Keratinocyte (primary cell): ENCODE measurements at regions not wholly inside any gene's neighbourhood (a gene's known extent, or its start where the extent isn't known, plus 50 kb on each side); places are given as distances from the start of the nearest gene placed in this dataset.

Experiments used
- DNase-seq: peaks from one replicate; pipeline ENCODE4 v3.0.0-alpha.2; 2011; ENCODE audit warnings: low read depth, missing footprints, low spot score
- FAIRE-seq: peaks from 2 replicates; lab custom pipeline; 2011; peaks lifted over from hg19 to GRCh38; lab: Jason Lieb, UNC
- H2AFZ ChIP-seq: 2 replicates; pipeline ENCODE4 v1.6.0; 2012; ENCODE audit warnings: low read length, control low read depth, inconsistent platforms; ENCODE audit not compliant: control insufficient read depth
- H3K27ac ChIP-seq: 2 replicates; pipeline ENCODE4 v1.5.1; 2011; ENCODE audit warnings: low read length; ENCODE audit not compliant: control insufficient read depth, insufficient read depth
- H3K27me3 ChIP-seq: 3 replicates; pipeline ENCODE4 v1.6.0; 2011; ENCODE audit warnings: low read length; ENCODE audit not compliant: control insufficient read depth, insufficient read depth; ENCODE audit errors: extremely low read depth
- H3K36me3 ChIP-seq, 2 experiments: 2 replicates in 1 of 2; 3 replicates in 1 of 2; pipeline ENCODE4 v1.5.1; 2011; ENCODE audit warnings: low read length in 2 of 2, mild to moderate bottlenecking in 1 of 2; ENCODE audit not compliant: control insufficient read depth in 2 of 2, insufficient read depth in 2 of 2; ENCODE audit errors: extremely low read depth in 1 of 2
- H3K4me1 ChIP-seq: 3 replicates; pipeline ENCODE4 v1.5.1; 2011; ENCODE audit warnings: low read length; ENCODE audit not compliant: control insufficient read depth, insufficient read depth; ENCODE audit errors: extremely low read depth
- H3K4me2 ChIP-seq: 3 replicates; pipeline ENCODE4 v1.6.0; 2011; ENCODE audit warnings: low read depth, low read length; ENCODE audit not compliant: control insufficient read depth, insufficient read depth; ENCODE audit errors: extremely low read depth
- H3K4me3 ChIP-seq, 3 experiments: fragments of 200-600 bp in 1 of 3; sonication (generic) in 1 of 3; 2 replicates in 2 of 3; 3 replicates in 1 of 3; pipeline ENCODE4 v1.5.1; 2011 to 2016; ENCODE audit warnings: low read length in 3 of 3, mild to moderate bottlenecking in 3 of 3, control low read depth in 2 of 3, inconsistent platforms in 1 of 3, low read depth in 1 of 3, mixed read lengths in 1 of 3, mixed run types in 1 of 3, moderate library complexity in 1 of 3; ENCODE audit not compliant: control insufficient read depth in 2 of 3, insufficient read depth in 2 of 3; ENCODE audit errors: extremely low read depth in 1 of 3
- H3K79me2 ChIP-seq: 2 replicates; pipeline ENCODE4 v1.6.0; 2012; ENCODE audit warnings: low read length; ENCODE audit not compliant: control insufficient read depth, insufficient read depth
- H3K9ac ChIP-seq: 3 replicates; pipeline ENCODE4 v1.6.0; 2011; ENCODE audit warnings: low read length; ENCODE audit not compliant: control insufficient read depth, insufficient read depth; ENCODE audit errors: extremely low read depth
- H3K9me1 ChIP-seq: 3 replicates; pipeline ENCODE4 v1.6.0; 2011; ENCODE audit warnings: low read length; ENCODE audit not compliant: control insufficient read depth, insufficient read depth; ENCODE audit errors: extremely low read depth
- H3K9me3 ChIP-seq: 2 replicates; pipeline ENCODE4 v1.5.1; 2012; ENCODE audit warnings: low read depth, low read length; ENCODE audit not compliant: control insufficient read depth
- H4K20me1 ChIP-seq: 3 replicates; pipeline ENCODE4 v1.6.0; 2011; ENCODE audit warnings: low read length; ENCODE audit not compliant: control insufficient read depth, insufficient read depth; ENCODE audit errors: extremely low read depth
- CTCF ChIP-seq, 3 experiments: IDR thresholded peaks in 1 of 3; conservative IDR thresholded peaks in 1 of 3; optimal IDR thresholded peaks in 1 of 3; 2 replicates in 2 of 3; 3 replicates in 1 of 3; pipeline versions ENCODE3 to v1.5.1; 2011; ENCODE audit warnings: low read length in 3 of 3, mild to moderate bottlenecking in 3 of 3, moderate library complexity in 2 of 3, control low read depth in 1 of 3, inconsistent platforms in 1 of 3; ENCODE audit not compliant: insufficient read depth in 2 of 3; ENCODE audit errors: extremely low read depth in 1 of 3
- EZH2 ChIP-seq: IDR thresholded peaks from one replicate; pipeline ENCODE4 v1.6.1; 2012; ENCODE audit warnings: inconsistent platforms, mild to moderate bottlenecking, low read length, moderate library complexity
- dilution Hi-C: fragments of 300-500 bp; cut with MboI; formaldehyde crosslinking; loops from one replicate; pipeline ENCODE4 v1.7.0; 2020; ENCODE audit warnings: low sequenced_read_pairs; ENCODE audit not compliant: extremely low pct_ligation_motif_present

DNA sequence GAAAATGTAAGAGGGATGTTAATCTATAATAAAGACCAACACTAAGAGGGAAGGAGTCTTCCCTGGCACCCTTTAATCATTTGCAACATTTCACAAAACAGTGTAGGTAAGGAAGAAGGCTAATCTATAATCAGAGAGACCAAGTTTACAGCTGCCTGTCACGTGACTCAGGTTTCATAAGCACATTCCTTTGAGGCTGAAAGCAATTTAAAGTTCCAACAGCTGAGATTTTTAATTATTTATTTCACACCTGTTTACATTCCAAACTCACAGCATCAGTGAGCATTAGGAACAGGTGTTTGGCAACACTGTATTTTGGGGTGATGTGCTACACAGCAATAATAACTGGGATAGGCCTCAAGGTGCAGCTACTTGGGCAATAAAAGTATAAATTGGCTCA, 75.7 kb upstream of the PGBD5 start:
- Histone ChIP-seq H3K9ac (no peak overlapping the region), H3K9me3 (no peaks in the 10 kb centered on the region), H3K79me2 (no peaks in the 10 kb centered on the region), H3K4me3 (no peak overlapping the region), H3K27me3 (peaks cover 15% of the 10 kb centered on the region), H2AFZ (no peak overlapping the region), H3K4me1 (no peaks in the 10 kb centered on the region), H3K27ac (no peak overlapping the region), H3K9me1 (no peaks in the 10 kb centered on the region), H4K20me1 (no peaks in the 10 kb centered on the region), H3K36me3 (no peaks in the 10 kb centered on the region), H3K4me2 (no peak overlapping the region)
- TF ChIP-seq CTCF (optimal IDR thresholded peaks at IDR 0.05 in 1 of 3, IDR thresholded peaks at IDR 0.05 in 1 of 3, conservative IDR thresholded peaks at IDR 0.05 in 1 of 3; ENCODE audit: extremely low read depth in 1 of 3, insufficient read depth in 2 of 3, low read length in 3 of 3) (no peak), EZH2 (no peak)
- no peak for FAIRE-seq
- DNase-seq = no peak
- dilution Hi-C loops = no loop called here

- FAIRE-seq (no peak), DNase-seq (no peak)
- Histone ChIP-seq H3K9ac (no peak overlapping the region), H3K9me3 (no peaks in the 10 kb centered on the region), H3K4me2 (no peak overlapping the region), H3K27me3 (peaks cover 15% of the 10 kb centered on the region), H2AFZ (no peak overlapping the region), H3K4me3 (no peak overlapping the region), H4K20me1 (no peaks in the 10 kb centered on the region), H3K36me3 (no peaks in the 10 kb centered on the region), H3K79me2 (no peaks in the 10 kb centered on the region), H3K4me1 (no peaks in the 10 kb centered on the region), H3K9me1 (no peaks in the 10 kb centered on the region), H3K27ac (no peak overlapping the region)
- no peak for TF ChIP-seq EZH2
- dilution Hi-C loops = no loop called here
Measured at GRCh38 chr1:230501242-230501641, 75.1 kb upstream of the PGBD5 start.

- no peak for DNase-seq
- no peaks in the 10 kb centered on the region for H4K20me1 ChIP-seq
- no peak overlapping the region for H3K9ac ChIP-seq
- H3K36me3 ChIP-seq = no peaks in the 10 kb centered on the region
- no peaks in the 10 kb centered on the region for H3K9me3 ChIP-seq
- H3K4me3 ChIP-seq = no peak overlapping the region
- no peaks in the 10 kb centered on the region for H3K79me2 ChIP-seq
- no peaks in the 10 kb centered on the region for H3K4me1 ChIP-seq
- H2AFZ ChIP-seq = no peak overlapping the region
- dilution Hi-C loops = no loop called here
- peaks cover 19% of the 10 kb centered on the region for H3K27me3 ChIP-seq
- no peak overlapping the region for H3K27ac ChIP-seq
- FAIRE-seq = no peak
- no peak overlapping the region for H3K4me2 ChIP-seq
- TF ChIP-seq EZH2 = no peak
- no peak for TF ChIP-seq CTCF (optimal IDR thresholded peaks at IDR 0.05 in 1 of 3, IDR thresholded peaks at IDR 0.05 in 1 of 3, conservative IDR thresholded peaks at IDR 0.05 in 1 of 3; ENCODE audit: extremely low read depth in 1 of 3, insufficient read depth in 2 of 3, low read length in 3 of 3)
- no peaks in the 10 kb centered on the region for H3K9me1 ChIP-seq
Measured at GRCh38 chr1:230500063-230500462, 73.9 kb upstream of the PGBD5 start.
